Heart right ventricle (tissue), 16 donors: ENCODE measurements at regions not wholly inside any gene's neighbourhood (a gene's known extent, or its start where the extent isn't known, plus 50 kb on each side); places are given as distances from the start of the nearest gene placed in this dataset.

Experiments used
- ATAC-seq, 8 donors: fragments of 200-7000 bp; cut with Tn5 transposase; one replicate each; pipeline ENCODE4 v1.9.1; 2020; ENCODE audit warnings: mild to moderate bottlenecking in 8 of 8, moderate library complexity in 8 of 8, moderate number of reproducible peaks in 1 of 8
- DNase-seq, 2 donors: peaks; one replicate each; pipeline ENCODE4 v3.0.0-alpha.2; 2020
- H3K27ac ChIP-seq, 10 donors: fragments of 200-600 bp; sonication (generic) in 2 of 10; one replicate each; pipeline versions ENCODE4 v1.5.0 to v1.8.0; 2020 to 2022; ENCODE audit warnings: mild to moderate bottlenecking in 3 of 10
- H3K27me3 ChIP-seq, 7 donors: fragments of 200-600 bp; one replicate each; pipeline ENCODE4 v1.8.0; 2021 to 2022; ENCODE audit warnings: mild to moderate bottlenecking in 2 of 7
- H3K36me3 ChIP-seq, 9 donors: fragments of 200-600 bp; sonication (generic) in 1 of 9; one replicate each; pipeline versions ENCODE4 v1.5.0 to v1.8.0; 2020 to 2022; ENCODE audit warnings: mild to moderate bottlenecking in 2 of 9
- H3K4me1 ChIP-seq, 9 donors: fragments of 200-600 bp; sonication (generic) in 1 of 9; one replicate each; pipeline versions ENCODE4 v1.5.0 to v1.8.0; 2020 to 2022; ENCODE audit warnings: mild to moderate bottlenecking in 4 of 9
- H3K4me3 ChIP-seq, 10 donors: fragments of 200-600 bp; sonication (generic) in 2 of 10; one replicate each; pipeline versions ENCODE4 v1.5.0 to v1.8.0; 2020 to 2022; ENCODE audit warnings: mild to moderate bottlenecking in 7 of 10, moderate library complexity in 2 of 10
- H3K9me3 ChIP-seq, 11 donors: fragments of 200-600 bp in 10 of 11; sonication (generic) in 2 of 11; one replicate each; pipeline versions ENCODE4 v1.5.0 to v1.8.0; 2013 to 2022; ENCODE audit warnings: mild to moderate bottlenecking in 2 of 11, control low read depth in 1 of 11, moderate library complexity in 1 of 11
- WGBS, 2 donors: extraction: QIAGEN DNeasy Blood & Tissue Kit; methylation state at CpG; one replicate each; pipeline ENCODE4 v1.1.7; 2013; ENCODE audit warnings: inconsistent platforms in 1 of 2; 5-methylcytosine and 5-hydroxymethylcytosine counted together
- intact Hi-C, 10 donors: fragments of 100-400 bp; cut with DNase I; formaldehyde crosslinking; loops; one replicate each; pipeline versions ENCODE4 v1.11.1 to v1.14.2; 2022
- TF ChIP-seq, protein P1 (sequence below), 9 donors: fragments of 200-600 bp; sonication (generic) in 2 of 9; IDR thresholded peaks; one replicate each; pipeline versions ENCODE4 v1.5.0 to v1.8.0; 2021 to 2022; ENCODE audit warnings: antibody characterized with exemption in 9 of 9, mild to moderate bottlenecking in 5 of 9, moderate library complexity in 1 of 9
- donor health status: Arrhythmogenic right ventricular cardiomyopathy.
- donor health status: ischemic (EF 13 %, LVEDD 7.1; RV severe dilation, severe dysfunction).
- donor health status: healthy with polysubstance abuse.
- donor health status: DM: no; HTN: yes; CAD: no.
- donor health status: DM: no; HTN: no; CAD: no.
- donor health status: ischemic (EF 25% LVEDD 6.9; RV normal size, moderate dysfunction).
- donor health status: ischemic (EF 25% LVEDD 5.7; RV mildly dilated, moderate dysfunction).
- donor health status: healthy.
- donor health status: DM: yes; HTN: yes; CAD: no.
- donor health status: Ischemic cardiomyopathy.
- donor health status: ischemic (EF 35%, LVEDD 5.7; RV mildly dilated, moderate dysfunction).
- donor health status: nonischemic (EF 11% LVEDD 7.7; RV severe dilation, severe dysfunction).
- donor health status: DM: yes; HTN: yes; CAD: no.
- donor health status: PGD.
- donor health status: ischemic (EF 29% LVEDD 5.4; RV normal size, mild dysfunction).
- donor health status: nonischemic (EF 23%, LVEDD 6.1; RV moderate dilation, normal function).

DNA sequence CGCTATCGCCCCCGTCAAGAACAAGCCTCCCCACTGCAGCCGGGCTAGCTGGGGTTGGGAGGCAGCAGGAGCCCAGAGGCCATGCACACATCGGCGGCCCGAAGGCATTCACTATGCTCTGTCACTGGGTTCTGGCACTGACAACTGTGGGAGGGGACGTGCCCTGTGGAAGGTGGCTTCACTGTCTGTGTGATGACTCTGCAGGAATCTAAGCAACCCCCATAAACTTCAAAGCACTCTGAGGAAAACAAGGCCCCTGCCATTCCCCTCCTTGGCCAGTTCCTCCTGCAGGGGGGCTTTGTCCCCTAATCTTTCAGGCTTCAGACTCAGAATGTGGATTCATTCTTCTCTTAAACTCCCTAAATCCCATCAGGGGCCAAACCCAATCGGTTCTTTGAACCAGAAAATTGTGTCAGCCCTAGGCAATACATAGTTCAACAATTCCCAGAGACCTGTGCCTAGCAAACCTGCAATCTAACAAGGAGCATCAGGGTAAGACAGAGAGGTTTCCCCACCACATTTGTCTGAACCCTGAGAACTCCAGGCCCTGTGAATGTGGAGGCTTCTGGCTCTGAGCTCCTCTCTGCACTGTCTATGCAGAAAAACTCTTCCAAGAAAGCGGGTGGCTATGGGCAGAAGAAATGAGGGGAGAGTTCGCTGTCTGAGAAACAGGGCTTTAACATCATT is 1477.2 kb downstream of the TBC1D22A start:
- Histone ChIP-seq H3K4me3 (no peak overlapping the region), H3K4me1 (no peaks in the 10 kb centered on the region), H3K27me3 (peaks cover 0 to 45% (median 11%) of the 10 kb centered on the region in 7 donors), H3K9me3 (peaks cover 0 to under 1% (median 0%) of the 10 kb centered on the region in 11 donors), H3K36me3 (no peaks in the 10 kb centered on the region), H3K27ac (no peak overlapping the region)
- ATAC-seq (no peak), DNase-seq (no peak)
- intact Hi-C loops: no loop called here
- WGBS, 2 donors: 22 to 35% methylated on average over 11 of the region's 11 CpGs
- TF ChIP-seq, protein P1, sequence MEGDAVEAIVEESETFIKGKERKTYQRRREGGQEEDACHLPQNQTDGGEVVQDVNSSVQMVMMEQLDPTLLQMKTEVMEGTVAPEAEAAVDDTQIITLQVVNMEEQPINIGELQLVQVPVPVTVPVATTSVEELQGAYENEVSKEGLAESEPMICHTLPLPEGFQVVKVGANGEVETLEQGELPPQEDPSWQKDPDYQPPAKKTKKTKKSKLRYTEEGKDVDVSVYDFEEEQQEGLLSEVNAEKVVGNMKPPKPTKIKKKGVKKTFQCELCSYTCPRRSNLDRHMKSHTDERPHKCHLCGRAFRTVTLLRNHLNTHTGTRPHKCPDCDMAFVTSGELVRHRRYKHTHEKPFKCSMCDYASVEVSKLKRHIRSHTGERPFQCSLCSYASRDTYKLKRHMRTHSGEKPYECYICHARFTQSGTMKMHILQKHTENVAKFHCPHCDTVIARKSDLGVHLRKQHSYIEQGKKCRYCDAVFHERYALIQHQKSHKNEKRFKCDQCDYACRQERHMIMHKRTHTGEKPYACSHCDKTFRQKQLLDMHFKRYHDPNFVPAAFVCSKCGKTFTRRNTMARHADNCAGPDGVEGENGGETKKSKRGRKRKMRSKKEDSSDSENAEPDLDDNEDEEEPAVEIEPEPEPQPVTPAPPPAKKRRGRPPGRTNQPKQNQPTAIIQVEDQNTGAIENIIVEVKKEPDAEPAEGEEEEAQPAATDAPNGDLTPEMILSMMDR (IDR thresholded peaks at IDR 0.05): no peak

DNA sequence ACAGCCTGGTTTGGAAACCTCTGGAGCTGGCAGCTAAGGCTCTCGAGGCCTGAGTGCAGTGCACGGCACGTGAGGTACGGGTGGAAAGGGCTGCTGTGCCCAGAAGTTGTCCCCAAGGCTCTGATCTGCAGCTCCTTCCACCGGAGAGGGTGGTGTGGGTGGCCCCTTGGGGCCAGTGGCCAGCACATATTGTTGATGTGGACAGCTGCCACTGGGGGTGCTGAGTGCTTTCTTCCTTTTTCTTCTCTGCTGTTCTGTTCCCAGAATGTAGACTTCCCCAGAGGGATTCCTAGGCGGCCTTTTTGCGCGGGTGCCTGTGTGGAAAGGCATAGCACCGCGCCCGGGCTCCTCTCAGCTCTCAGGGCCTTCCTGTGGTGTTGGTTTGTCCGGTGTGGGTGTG is 1476.5 kb downstream of the TBC1D22A start:
- TF ChIP-seq, protein P1 (IDR thresholded peaks at IDR 0.05): no peak
- DNase-seq: no peak
- H3K9me3 ChIP-seq: peaks cover 0 to 7% (median 3%) of the 10 kb centered on the region in 11 donors

DNA sequence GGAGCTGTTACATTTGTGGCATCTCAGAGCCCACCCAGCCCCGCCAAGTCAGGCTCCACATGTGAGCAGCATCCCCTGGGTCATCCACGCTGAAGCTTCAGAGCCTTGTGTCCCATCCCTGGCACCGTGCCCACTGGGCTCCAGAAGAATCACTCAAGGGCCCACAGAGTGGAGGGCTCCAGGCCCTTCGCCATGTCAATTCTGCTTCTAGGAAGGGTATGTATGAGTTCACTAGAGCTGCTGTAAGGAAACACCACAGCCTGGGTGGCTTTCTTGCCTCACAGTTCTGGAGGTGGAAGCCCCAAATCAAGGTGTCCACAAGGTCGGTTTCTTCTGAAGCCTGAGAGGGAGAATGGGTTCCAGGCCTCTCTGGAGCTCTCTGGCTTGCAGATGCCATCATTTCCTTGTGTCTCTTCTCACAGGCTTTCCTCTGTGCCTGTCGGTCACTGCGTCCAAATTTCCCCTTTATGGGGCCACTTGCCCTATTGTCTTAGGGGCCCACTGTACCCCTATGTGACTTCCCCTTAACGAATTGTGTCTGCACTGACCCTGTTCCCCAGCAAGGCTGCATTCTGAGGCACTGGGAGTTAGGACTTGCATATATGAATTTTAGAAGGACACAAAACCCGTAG is 1476.0 kb downstream of the TBC1D22A start:
- peaks cover 0 to 45% (median 11%) of the 10 kb centered on the region in 7 donors for H3K27me3 ChIP-seq
- no peak for ATAC-seq

More for the DNA sequence above, 1476.5 kb downstream of the TBC1D22A start:
- Histone ChIP-seq H3K4me1 (no peaks in the 10 kb centered on the region), H3K4me3 (no peak overlapping the region), H3K27me3 (peaks cover 0 to 45% (median 11%) of the 10 kb centered on the region in 7 donors), H3K27ac (no peak overlapping the region), H3K36me3 (no peaks in the 10 kb centered on the region)
- intact Hi-C loops: no loop called here
- 49 to 50% methylated on average over 12 of the region's 12 CpGs for WGBS, 2 donors
- ATAC-seq: no peak

DNA sequence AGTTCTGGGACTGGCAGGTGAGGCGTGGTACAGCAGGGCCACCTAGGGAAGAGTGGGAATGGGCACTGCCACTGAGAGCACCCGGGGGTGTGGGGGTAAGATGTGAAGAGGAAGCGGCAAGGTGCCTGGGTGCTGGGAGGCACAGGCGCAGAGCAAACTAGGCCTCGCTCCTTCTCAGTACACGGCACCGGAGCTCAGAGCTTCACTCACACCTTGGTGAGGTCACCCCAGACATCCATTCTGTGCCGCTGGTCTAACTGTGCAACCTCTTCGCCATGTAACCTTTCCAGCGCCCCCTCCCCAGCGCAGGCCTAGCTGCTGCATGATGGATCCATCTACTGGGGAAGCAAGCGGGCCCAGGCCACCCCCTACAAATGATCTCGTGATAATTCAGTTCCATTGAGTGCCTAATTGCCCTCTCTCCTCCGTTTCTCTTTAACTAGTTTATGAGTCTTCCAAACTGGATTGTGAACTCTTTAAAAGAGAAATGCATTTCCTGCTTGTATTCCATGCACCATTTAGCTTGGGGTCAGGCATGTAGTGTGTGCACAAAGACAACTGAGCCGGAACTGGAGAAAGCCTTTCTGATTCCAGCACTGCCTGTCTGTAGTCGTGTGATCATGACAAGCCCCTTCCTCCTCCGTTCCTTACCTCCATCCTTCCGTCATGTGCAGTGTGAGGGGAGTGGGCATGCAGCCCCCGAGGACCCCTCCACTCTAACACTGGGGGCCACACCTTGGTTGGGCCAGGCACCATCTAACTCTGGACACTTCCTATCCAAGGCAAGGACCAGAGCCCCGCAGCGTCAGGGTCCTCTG is 1475.2 kb downstream of the TBC1D22A start:
- TF ChIP-seq, protein P1 (IDR thresholded peaks at IDR 0.05): no peak
- ATAC-seq (no peak), DNase-seq (no peak)
- Histone ChIP-seq H3K27me3 (peaks cover 0 to 45% (median 11%) of the 10 kb centered on the region in 7 donors), H3K4me3 (no peak overlapping the region), H3K4me1 (no peaks in the 10 kb centered on the region), H3K27ac (no peak overlapping the region), H3K36me3 (no peaks in the 10 kb centered on the region), H3K9me3 (peaks cover 0 to 20% (median 16%) of the 10 kb centered on the region in 11 donors)
- intact Hi-C loops: no loop called here
- 88% methylated on average over 21 of the region's 21 CpGs for WGBS, 2 donors

More for the DNA sequence above, 1476.0 kb downstream of the TBC1D22A start:
- H3K4me3 ChIP-seq: no peak overlapping the region
- no peaks in the 10 kb centered on the region for H3K4me1 ChIP-seq
- H3K9me3 ChIP-seq: peaks cover 0 to 12% (median 9%) of the 10 kb centered on the region in 11 donors
- intact Hi-C loops: no loop called here
- TF ChIP-seq, protein P1 (IDR thresholded peaks at IDR 0.05): no peak
- H3K27ac ChIP-seq: no peak overlapping the region
- H3K36me3 ChIP-seq: no peaks in the 10 kb centered on the region
- no peak for DNase-seq
- 75% methylated on average over 9 of the region's 9 CpGs for WGBS, 2 donors
